CD14-positive monocyte (primary cell): ENCODE measurements at regions not wholly inside any gene's neighbourhood (a gene's known extent, or its start where the extent isn't known, plus 50 kb on each side); places are given as distances from the start of the nearest gene placed in this dataset.

Source experiments
- DNase-seq, 3 donors: peaks; one replicate each; pipeline ENCODE4 v3.0.0-alpha.2; 2011 to 2022
- H2AFZ ChIP-seq: 2 replicates; pipeline ENCODE4 v1.6.0; 2012; ENCODE audit warnings: mild to moderate bottlenecking, low read depth, low read length, inconsistent platforms; ENCODE audit not compliant: insufficient read depth, poor library complexity, severe bottlenecking
- H3K27ac ChIP-seq, 2 donors: 1 replicate in 1 of 2; 2 replicates in 1 of 2; pipeline ENCODE4 v1.5.1; 2012 to 2013; ENCODE audit warnings: low read length in 2 of 2, control low read depth in 1 of 2, inconsistent platforms in 1 of 2, low read depth in 1 of 2, mild to moderate bottlenecking in 1 of 2
- H3K27me3 ChIP-seq, 2 donors: one replicate each; pipeline versions ENCODE4 v1.6.0 to v1.6.1; 2011 to 2013; ENCODE audit warnings: low read length in 2 of 2; ENCODE audit not compliant: control insufficient read depth in 2 of 2, insufficient read depth in 2 of 2
- H3K36me3 ChIP-seq, 2 donors: replicated peaks in 1 of 2; 1 replicate in 1 of 2; 2 replicates in 1 of 2; pipeline versions ENCODE4 v1.5.1 to v1.6.1; 2012 to 2013; ENCODE audit warnings: low read length in 2 of 2, control low read depth in 1 of 2, inconsistent platforms in 1 of 2, mild to moderate bottlenecking in 1 of 2; ENCODE audit not compliant: insufficient read depth in 2 of 2, control insufficient read depth in 1 of 2
- H3K4me1 ChIP-seq, 2 donors: 1 replicate in 1 of 2; 2 replicates in 1 of 2; pipeline versions ENCODE4 v1.5.1 to v1.6.1; 2012 to 2013; ENCODE audit warnings: low read length in 2 of 2, control low read depth in 1 of 2, inconsistent platforms in 1 of 2, mild to moderate bottlenecking in 1 of 2, moderate library complexity in 1 of 2; ENCODE audit not compliant: insufficient read depth in 2 of 2, control insufficient read depth in 1 of 2
- H3K4me2 ChIP-seq: replicated peaks from 2 replicates; pipeline ENCODE3; 2012; ENCODE audit warnings: low read length, moderate library complexity, mild to moderate bottlenecking; ENCODE audit not compliant: poor library complexity, severe bottlenecking; ENCODE audit errors: extremely low read depth
- H3K4me3 ChIP-seq, 3 experiments: fragments of 200-600 bp in 1 of 3; sonication (generic) in 1 of 3; replicated peaks in 1 of 3; 1 replicate in 2 of 3; 2 replicates in 1 of 3; pipeline ENCODE4 v1.5.1; 2011 to 2013; ENCODE audit warnings: low read length in 3 of 3, mild to moderate bottlenecking in 3 of 3, control low read depth in 2 of 3, low read depth in 2 of 3, inconsistent platforms in 1 of 3, moderate library complexity in 1 of 3
- H3K79me2 ChIP-seq: 2 replicates; pipeline ENCODE4 v1.6.0; 2012; ENCODE audit warnings: mild to moderate bottlenecking, control low read depth, inconsistent platforms, low read length, moderate library complexity; ENCODE audit not compliant: insufficient read depth
- H3K9ac ChIP-seq: 2 replicates; pipeline ENCODE4 v1.6.0; 2017; ENCODE audit warnings: low read length, mild to moderate bottlenecking; ENCODE audit not compliant: insufficient read depth, poor library complexity, severe bottlenecking
- H3K9me3 ChIP-seq, 2 donors: replicated peaks in 1 of 2; 1 replicate in 1 of 2; 2 replicates in 1 of 2; pipeline versions ENCODE4 v1.5.1 to v1.6.1; 2012 to 2013; ENCODE audit warnings: low read length in 2 of 2, control low read depth in 1 of 2; ENCODE audit not compliant: control insufficient read depth in 1 of 2, insufficient read depth in 1 of 2
- H4K20me1 ChIP-seq: 2 replicates; pipeline ENCODE4 v1.6.0; 2012; ENCODE audit warnings: mild to moderate bottlenecking, low read length, control low read depth, moderate library complexity; ENCODE audit not compliant: insufficient read depth
- H3K27ac Mint-ChIP-seq, 7 donors: one replicate each; pipeline ENCODE4 v1.8.0; 2020; ENCODE audit warnings: mild to moderate bottlenecking in 7 of 7, mixed read lengths in 7 of 7, moderate library complexity in 6 of 7, inconsistent platforms in 2 of 7
- H3K27me3 Mint-ChIP-seq, 3 donors: one replicate each; pipeline ENCODE4 v1.8.0; 2021 to 2022; ENCODE audit warnings: low read depth in 3 of 3, mild to moderate bottlenecking in 3 of 3, mixed read lengths in 3 of 3, moderate library complexity in 3 of 3, inconsistent platforms in 1 of 3
- H3K36me3 Mint-ChIP-seq, 2 donors: one replicate each; pipeline ENCODE4 v1.8.0; 2020; ENCODE audit warnings: mixed read lengths in 2 of 2, inconsistent platforms in 1 of 2, mild to moderate bottlenecking in 1 of 2
- H3K4me1 Mint-ChIP-seq: one replicate; pipeline ENCODE4 v1.8.0; 2020; ENCODE audit warnings: mild to moderate bottlenecking, mixed read lengths
- H3K4me3 Mint-ChIP-seq, 2 donors: one replicate each; pipeline ENCODE4 v1.8.0; 2020; ENCODE audit warnings: mild to moderate bottlenecking in 2 of 2, mixed read lengths in 2 of 2, moderate library complexity in 1 of 2
- H3K9me3 Mint-ChIP-seq, 7 donors: one replicate each; pipeline ENCODE4 v1.8.0; 2020 to 2022; ENCODE audit warnings: mixed read lengths in 7 of 7, mild to moderate bottlenecking in 6 of 7, moderate library complexity in 6 of 7, inconsistent platforms in 2 of 7
- CTCF ChIP-seq: fragments of 200-600 bp; IDR thresholded peaks from one replicate; pipeline ENCODE4 v1.8.0; 2022; ENCODE audit warnings: antibody characterized with exemption, mild to moderate bottlenecking
- WGBS: methylation state at CpG from one replicate; pipeline ENCODE4 v1.1.5; 2013; ENCODE audit warnings: missing lambda C conversion rate; ENCODE audit not compliant: insufficient coverage; 5-methylcytosine and 5-hydroxymethylcytosine counted together
- intact Hi-C, 2 donors: fragments of 100-400 bp; cut with micrococcal nuclease; formaldehyde crosslinking; loops; one replicate each; pipeline versions ENCODE4 v1.15.0 to v1.15.1; 2023

DNA sequence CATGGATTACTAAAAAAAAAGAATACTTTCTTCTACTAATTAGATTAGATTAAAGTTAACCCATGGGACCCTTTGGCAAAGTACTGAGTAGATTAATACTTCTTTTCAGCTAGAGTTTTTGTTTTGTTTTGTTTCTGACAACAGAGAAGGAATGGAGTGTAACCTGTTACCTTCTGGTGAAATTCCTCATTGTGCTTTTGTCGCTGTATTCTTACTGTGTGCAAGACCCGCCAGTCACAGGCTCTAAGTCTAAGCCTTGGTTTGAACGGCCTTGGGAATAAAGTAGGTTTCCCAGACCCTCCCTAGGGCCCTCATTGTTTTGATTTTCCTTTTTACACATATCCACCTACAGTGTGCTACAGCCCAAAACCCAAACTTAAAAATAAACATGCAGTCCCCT, 171.1 kb upstream of the IL12A start:
- TF ChIP-seq CTCF = no peak
- Histone ChIP-seq H3K27ac (no peak overlapping the region), H3K36me3 (no peaks in the 10 kb centered on the region), H3K79me2 (no peaks in the 10 kb centered on the region), H3K4me1 (no peaks in the 10 kb centered on the region), H4K20me1 (no peaks in the 10 kb centered on the region), H3K4me3 (no peak overlapping the region), H2AFZ (no peak overlapping the region), H3K27me3 (no peaks in the 10 kb centered on the region), H3K4me2 (no peak overlapping the region), H3K9me3 (no peaks in the 10 kb centered on the region), H3K9ac (no peak overlapping the region)
- H3K9me3 Mint-ChIP-seq = no peaks in the 10 kb centered on the region
- no peaks in the 10 kb centered on the region for H3K4me1 Mint-ChIP-seq
- intact Hi-C loops = no loop called here
- H3K27me3 Mint-ChIP-seq = peaks cover 0 to 6% (median 0%) of the 10 kb centered on the region in 3 donors
- H3K4me3 Mint-ChIP-seq = no peak overlapping the region
- no peak overlapping the region for H3K27ac Mint-ChIP-seq
- H3K36me3 Mint-ChIP-seq = no peaks in the 10 kb centered on the region
- no peak for DNase-seq
- WGBS = 86% methylated on average over 2 of the region's 3 CpGs

DNA sequence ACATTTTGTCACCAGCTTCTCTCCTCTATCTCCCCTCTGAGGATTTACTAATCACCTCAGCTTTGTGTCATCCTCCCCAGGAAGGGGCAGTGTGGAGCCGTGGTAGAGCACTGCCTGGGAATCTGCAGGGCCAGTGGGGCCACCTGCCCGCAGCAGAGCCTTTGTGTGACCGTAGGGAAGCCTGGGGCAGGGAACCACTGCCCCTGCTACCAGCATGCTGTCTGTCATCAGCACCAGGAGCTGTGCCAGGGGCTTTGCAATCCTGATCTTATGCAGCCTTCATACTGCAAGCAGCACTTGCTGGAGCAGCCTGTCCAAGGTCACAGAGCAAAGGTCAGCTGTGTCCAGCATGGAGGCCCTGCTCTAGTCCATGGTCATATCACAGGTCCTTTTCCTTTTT, 170.2 kb upstream of the IL12A start:
- Mint-ChIP-seq H3K27ac (no peak overlapping the region), H3K4me1 (no peaks in the 10 kb centered on the region), H3K4me3 (no peak overlapping the region), H3K9me3 (no peaks in the 10 kb centered on the region), H3K27me3 (peaks cover 0 to 6% (median 0%) of the 10 kb centered on the region in 3 donors), H3K36me3 (no peaks in the 10 kb centered on the region)
- intact Hi-C loops = no loop called here
- no peaks in the 10 kb centered on the region for H3K27me3 ChIP-seq
- H3K36me3 ChIP-seq = no peaks in the 10 kb centered on the region
- H2AFZ ChIP-seq = no peak overlapping the region
- DNase-seq = no peak
- H3K4me2 ChIP-seq = no peak overlapping the region
- no peaks in the 10 kb centered on the region for H3K9me3 ChIP-seq
- H4K20me1 ChIP-seq = no peaks in the 10 kb centered on the region
- WGBS = 83% methylated on average over 3 of the region's 3 CpGs
- H3K9ac ChIP-seq = no peak overlapping the region
- H3K4me3 ChIP-seq = no peak overlapping the region
- no peak for TF ChIP-seq CTCF
- H3K27ac ChIP-seq = no peak overlapping the region
- no peaks in the 10 kb centered on the region for H3K79me2 ChIP-seq
- no peaks in the 10 kb centered on the region for H3K4me1 ChIP-seq
